ENCODE measurements at regions not wholly inside any gene's neighbourhood (a gene's known extent, or its start where the extent isn't known, plus 50 kb on each side); places are given as distances from the start of the nearest gene placed in this dataset.

DNA sequence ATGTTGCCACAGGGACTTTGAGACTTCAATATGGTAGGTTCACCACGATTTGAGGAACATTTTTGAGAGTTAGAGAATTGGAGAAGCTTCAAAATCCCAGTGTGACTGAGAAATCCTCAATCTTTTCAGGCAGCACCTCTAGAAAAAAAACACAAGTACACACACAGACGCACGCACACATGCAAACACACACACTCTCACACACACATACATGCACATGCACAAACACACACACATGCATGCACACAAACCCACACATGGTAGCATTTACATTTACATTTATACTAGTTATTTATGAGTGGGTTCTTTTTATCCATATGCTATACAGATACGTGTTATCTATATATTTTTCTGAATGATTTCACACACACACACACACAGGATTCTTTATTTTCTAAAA is 901.9 kb downstream of the GATA3 start:
- H3K36me3 ChIP-seq (replicated peaks in 1 of 2; ENCODE audit: control insufficient read depth in 2 of 2, insufficient read depth in 2 of 2, low read length in 2 of 2) = no peaks in the 10 kb centered on the region
- DNase-seq (ENCODE audit: low spot score) = no peak
- no peak overlapping the region for H2BK5ac ChIP-seq (ENCODE audit: low read length)
- no peak overlapping the region for H3K4ac ChIP-seq (ENCODE audit: low read length)
- H2BK15ac ChIP-seq (ENCODE audit: low read length) = no peak overlapping the region
- no peak overlapping the region for H3K14ac ChIP-seq (ENCODE audit: low read length)
- H3K27me3 ChIP-seq (ENCODE audit: control insufficient read depth in 3 of 3, insufficient read depth in 3 of 3, low read depth in 1 of 3, low read length in 3 of 3) = no peaks in the 10 kb centered on the region
- H2BK120ac ChIP-seq (ENCODE audit: low read depth, low read length) = no peak overlapping the region
- H3K9ac ChIP-seq (ENCODE audit: low read depth, low read length, poor library complexity) = no peak overlapping the region
- no peak overlapping the region for H4K91ac ChIP-seq (ENCODE audit: low read depth, low read length, poor library complexity)
- no peaks in the 10 kb centered on the region for H3K4me1 ChIP-seq (ENCODE audit: control insufficient read depth in 2 of 2, insufficient read depth in 1 of 2, low read depth in 1 of 2, low read length in 2 of 2)
- H2BK12ac ChIP-seq (ENCODE audit: low read length) = no peak overlapping the region
- no CpG with 5 or more reads among the region's 4 CpGs for WGBS, 2 donors (ENCODE audit: extremely low coverage in 2 of 2, insufficient read length in 2 of 2, insufficient replicate concordance in 1 of 2)
- no peak overlapping the region for H3K4me2 ChIP-seq (ENCODE audit: insufficient read depth, low read length, poor library complexity, severe bottlenecking)
- H3K18ac ChIP-seq (ENCODE audit: low read length) = no peak overlapping the region
- no peaks in the 10 kb centered on the region for H3K9me3 ChIP-seq (replicated peaks in 1 of 2; ENCODE audit: control insufficient read depth in 2 of 2, insufficient read depth in 1 of 2, low read depth in 1 of 2, low read length in 2 of 2)
- H3K23ac ChIP-seq (ENCODE audit: low read depth, low read length, poor library complexity) = no peak overlapping the region
- no peak overlapping the region for H4K8ac ChIP-seq (ENCODE audit: low read depth, low read length)
- H2AK5ac ChIP-seq (ENCODE audit: low read depth, low read length) = no peak overlapping the region
- no peaks in the 10 kb centered on the region for H3K79me1 ChIP-seq (ENCODE audit: low read depth, low read length)
- no peak overlapping the region for H2AFZ ChIP-seq (ENCODE audit: low read length)
- H3K27ac ChIP-seq (replicated peaks; ENCODE audit: low read length) = no peak overlapping the region
- H3K4me3 ChIP-seq (ENCODE audit: low read length in 2 of 2) = no peak overlapping the region

- Histone ChIP-seq H3K14ac (ENCODE audit: low read length) (no peak overlapping the region), H3K36me3 (replicated peaks in 1 of 2; ENCODE audit: control insufficient read depth in 2 of 2, insufficient read depth in 2 of 2, low read length in 2 of 2) (no peaks in the 10 kb centered on the region), H2AK5ac (ENCODE audit: low read depth, low read length) (no peak overlapping the region), H3K4me3 (ENCODE audit: low read length in 2 of 2) (no peak overlapping the region), H2BK15ac (ENCODE audit: low read length) (no peak overlapping the region), H2AFZ (ENCODE audit: low read length) (no peak overlapping the region), H3K79me1 (ENCODE audit: low read depth, low read length) (no peaks in the 10 kb centered on the region), H4K8ac (ENCODE audit: low read depth, low read length) (no peak overlapping the region), H2BK120ac (ENCODE audit: low read depth, low read length) (no peak overlapping the region), H3K27me3 (ENCODE audit: control insufficient read depth in 3 of 3, insufficient read depth in 3 of 3, low read depth in 1 of 3, low read length in 3 of 3) (no peaks in the 10 kb centered on the region), H3K4ac (ENCODE audit: low read length) (no peak overlapping the region), H4K91ac (ENCODE audit: low read depth, low read length, poor library complexity) (no peak overlapping the region), H3K27ac (replicated peaks; ENCODE audit: low read length) (no peak overlapping the region), H3K4me2 (ENCODE audit: insufficient read depth, low read length, poor library complexity, severe bottlenecking) (no peak overlapping the region), H3K4me1 (ENCODE audit: control insufficient read depth in 2 of 2, insufficient read depth in 1 of 2, low read depth in 1 of 2, low read length in 2 of 2) (no peaks in the 10 kb centered on the region), H3K9ac (ENCODE audit: low read depth, low read length, poor library complexity) (no peak overlapping the region), H3K23ac (ENCODE audit: low read depth, low read length, poor library complexity) (no peak overlapping the region), H2BK12ac (ENCODE audit: low read length) (no peak overlapping the region), H3K9me3 (replicated peaks in 1 of 2; ENCODE audit: control insufficient read depth in 2 of 2, insufficient read depth in 1 of 2, low read depth in 1 of 2, low read length in 2 of 2) (no peaks in the 10 kb centered on the region), H3K18ac (ENCODE audit: low read length) (no peak overlapping the region), H2BK5ac (ENCODE audit: low read length) (no peak overlapping the region)
- no peak for DNase-seq (ENCODE audit: low spot score)
These were observed 907.8 kb downstream of the GATA3 start for GRCh38 chr10:8962249-8962648.

GRCh38 chr10:8967061-8967460 is 912.6 kb downstream of the GATA3 start:
- Histone ChIP-seq H3K14ac (ENCODE audit: low read length) (no peak overlapping the region), H3K27ac (replicated peaks; ENCODE audit: low read length) (no peak overlapping the region), H3K36me3 (replicated peaks in 1 of 2; ENCODE audit: control insufficient read depth in 2 of 2, insufficient read depth in 2 of 2, low read length in 2 of 2) (no peaks in the 10 kb centered on the region), H3K27me3 (ENCODE audit: control insufficient read depth in 3 of 3, insufficient read depth in 3 of 3, low read depth in 1 of 3, low read length in 3 of 3) (no peaks in the 10 kb centered on the region), H3K23ac (ENCODE audit: low read depth, low read length, poor library complexity) (no peak overlapping the region), H3K4me2 (ENCODE audit: insufficient read depth, low read length, poor library complexity, severe bottlenecking) (no peak overlapping the region), H3K79me1 (ENCODE audit: low read depth, low read length) (no peaks in the 10 kb centered on the region), H2BK5ac (ENCODE audit: low read length) (no peak overlapping the region), H3K9me3 (replicated peaks in 1 of 2; ENCODE audit: control insufficient read depth in 2 of 2, insufficient read depth in 1 of 2, low read depth in 1 of 2, low read length in 2 of 2) (no peaks in the 10 kb centered on the region), H2AK5ac (ENCODE audit: low read depth, low read length) (no peak overlapping the region), H3K4me3 (ENCODE audit: low read length in 2 of 2) (no peak overlapping the region), H2AFZ (ENCODE audit: low read length) (no peak overlapping the region), H3K9ac (ENCODE audit: low read depth, low read length, poor library complexity) (no peak overlapping the region), H3K4me1 (ENCODE audit: control insufficient read depth in 2 of 2, insufficient read depth in 1 of 2, low read depth in 1 of 2, low read length in 2 of 2) (no peaks in the 10 kb centered on the region), H2BK15ac (ENCODE audit: low read length) (no peak overlapping the region), H2BK120ac (ENCODE audit: low read depth, low read length) (no peak overlapping the region), H2BK12ac (ENCODE audit: low read length) (no peak overlapping the region), H3K18ac (ENCODE audit: low read length) (no peak overlapping the region), H3K4ac (ENCODE audit: low read length) (no peak overlapping the region), H4K91ac (ENCODE audit: low read depth, low read length, poor library complexity) (no peak overlapping the region), H4K8ac (ENCODE audit: low read depth, low read length) (no peak overlapping the region)
- no CpG with 5 or more reads among the region's 2 CpGs for WGBS, 2 donors (ENCODE audit: extremely low coverage in 2 of 2, insufficient read length in 2 of 2, insufficient replicate concordance in 1 of 2)
- DNase-seq (ENCODE audit: low spot score) = no peak

- H2AK5ac ChIP-seq (ENCODE audit: low read depth, low read length) = no peak overlapping the region
- no peaks in the 10 kb centered on the region for H3K4me1 ChIP-seq (ENCODE audit: control insufficient read depth in 2 of 2, insufficient read depth in 1 of 2, low read depth in 1 of 2, low read length in 2 of 2)
- H4K8ac ChIP-seq (ENCODE audit: low read depth, low read length) = no peak overlapping the region
- no peak overlapping the region for H2BK12ac ChIP-seq (ENCODE audit: low read length)
- H3K14ac ChIP-seq (ENCODE audit: low read length) = no peak overlapping the region
- H3K23ac ChIP-seq (ENCODE audit: low read depth, low read length, poor library complexity) = no peak overlapping the region
- H3K4me3 ChIP-seq (ENCODE audit: low read length in 2 of 2) = no peak overlapping the region
- no peak overlapping the region for H3K18ac ChIP-seq (ENCODE audit: low read length)
- H3K36me3 ChIP-seq (replicated peaks in 1 of 2; ENCODE audit: control insufficient read depth in 2 of 2, insufficient read depth in 2 of 2, low read length in 2 of 2) = no peaks in the 10 kb centered on the region
- H2AFZ ChIP-seq (ENCODE audit: low read length) = no peak overlapping the region
- no peak overlapping the region for H3K27ac ChIP-seq (replicated peaks; ENCODE audit: low read length)
- H3K79me1 ChIP-seq (ENCODE audit: low read depth, low read length) = no peaks in the 10 kb centered on the region
- no peak overlapping the region for H3K9ac ChIP-seq (ENCODE audit: low read depth, low read length, poor library complexity)
- no peak overlapping the region for H2BK15ac ChIP-seq (ENCODE audit: low read length)
- H3K9me3 ChIP-seq (replicated peaks in 1 of 2; ENCODE audit: control insufficient read depth in 2 of 2, insufficient read depth in 1 of 2, low read depth in 1 of 2, low read length in 2 of 2) = no peaks in the 10 kb centered on the region
- no peak overlapping the region for H3K4ac ChIP-seq (ENCODE audit: low read length)
- H3K4me2 ChIP-seq (ENCODE audit: insufficient read depth, low read length, poor library complexity, severe bottlenecking) = no peak overlapping the region
- H2BK5ac ChIP-seq (ENCODE audit: low read length) = no peak overlapping the region
- WGBS, 2 donors (ENCODE audit: extremely low coverage in 2 of 2, insufficient read length in 2 of 2, insufficient replicate concordance in 1 of 2) = no CpG with 5 or more reads among the region's 1 CpG
- H3K27me3 ChIP-seq (ENCODE audit: control insufficient read depth in 3 of 3, insufficient read depth in 3 of 3, low read depth in 1 of 3, low read length in 3 of 3) = no peaks in the 10 kb centered on the region
- DNase-seq (ENCODE audit: low spot score) = no peak
- no peak overlapping the region for H2BK120ac ChIP-seq (ENCODE audit: low read depth, low read length)
- H4K91ac ChIP-seq (ENCODE audit: low read depth, low read length, poor library complexity) = no peak overlapping the region
These were observed 915.4 kb downstream of the GATA3 start for GRCh38 chr10:8969853-8970252.

Measured in neuronal stem cell (in vitro differentiated cells).